BLaER1 treated with 17β-estradiol and CSF1 and Interleukin-3, amounts not matched to agents 10 nM and 100 nM (cell line): ENCODE measurements at regions not wholly inside any gene's neighbourhood (a gene's known extent, or its start where the extent isn't known, plus 50 kb on each side); places are given as distances from the start of the nearest gene placed in this dataset.
A peak's percentile ranks its signal among the peaks of the same experiment; 100 is the strongest.
"Not testable (repeated sequence)": the region's sequence is repeated elsewhere in the genome, so short reads cannot be mapped to it uniquely, and the experiment has no call there.

Experiments used
- H3K27ac ChIP-seq, 11 experiments: shearing (Covaris generic); formaldehyde crosslinking; 2 replicates each; pipeline ENCODE4 v1.8.1; 2022
- H3K27me3 ChIP-seq, 11 experiments: shearing (Covaris generic); formaldehyde crosslinking; 2 replicates each; pipeline ENCODE4 v1.8.1; 2022
- H3K36me3 ChIP-seq, 11 experiments: shearing (Covaris generic); formaldehyde crosslinking; 2 replicates each; pipeline ENCODE4 v1.8.1; 2022
- H3K4me1 ChIP-seq, 10 experiments: shearing (Covaris generic); formaldehyde crosslinking; 2 replicates each; pipeline ENCODE4 v1.8.1; 2022
- H3K4me2 ChIP-seq, 11 experiments: shearing (Covaris generic); formaldehyde crosslinking; 2 replicates each; pipeline ENCODE4 v1.8.1; 2022
- H3K4me3 ChIP-seq, 10 experiments: shearing (Covaris generic); formaldehyde crosslinking; 2 replicates each; pipeline ENCODE4 v1.8.1; 2022
- H3K9ac ChIP-seq, 11 experiments: shearing (Covaris generic); formaldehyde crosslinking; 2 replicates each; pipeline ENCODE4 v1.8.1; 2022
- H3K9me3 ChIP-seq, 11 experiments: shearing (Covaris generic); formaldehyde crosslinking; replicated peaks in 1 of 11; 2 replicates each; pipeline ENCODE4 v1.8.1; 2022
- H4K20me1 ChIP-seq, 11 experiments: shearing (Covaris generic); formaldehyde crosslinking; 2 replicates each; pipeline ENCODE4 v1.8.1; 2022
- Cebpa-rat ChIP-seq, 11 experiments: shearing (Covaris generic); IDR thresholded peaks; 2 replicates each; pipeline ENCODE4 v1.8.1; 2022

GRCh38 chr13:94864474-94864873, 152.1 kb upstream of the SOX21 start:
- Histone ChIP-seq H3K4me2 (no peak overlapping the region), H4K20me1 (no peaks in the 10 kb centered on the region), H3K9me3 (no peaks in the 10 kb centered on the region), H3K9ac (no peak overlapping the region), H3K36me3 (no peaks in the 10 kb centered on the region), H3K4me1 (peaks cover 9 to 29% (median 19%) of the 10 kb centered on the region in 10 experiments; a peak in 19 of 20 replicates), H3K27me3 (no peaks in the 10 kb centered on the region), H3K4me3 (no peak overlapping the region), H3K27ac (no peak overlapping the region)
- TF ChIP-seq Cebpa-rat (IDR thresholded peaks at IDR 0.05), result no peak

- H3K36me3 ChIP-seq, result no peaks in the 10 kb centered on the region
- peaks cover 9 to 33% (median 19%) of the 10 kb centered on the region in 10 experiments; a peak in 19 of 20 replicates for H3K4me1 ChIP-seq
- H3K9me3 ChIP-seq, result no peaks in the 10 kb centered on the region
- no peak for TF ChIP-seq Cebpa-rat (IDR thresholded peaks at IDR 0.05)
- no peaks in the 10 kb centered on the region for H4K20me1 ChIP-seq
- H3K4me3 ChIP-seq, result peak overlapping the region in 3 of 10 experiments; percentile 31 to 40 (median 31); a peak in 5 of 20 replicates
- H3K27me3 ChIP-seq, result no peaks in the 10 kb centered on the region
- H3K9ac ChIP-seq, result peak overlapping the region in 9 of 11 experiments; percentile 2 to 54 (median 31); a peak in 9 of 22 replicates
- peak overlapping the region; percentile 35 to 82 (median 68) for H3K4me2 ChIP-seq
- peak overlapping the region in 10 of 11 experiments; percentile 8 to 63 (median 50); a peak in 18 of 22 replicates for H3K27ac ChIP-seq
Observed at GRCh38 chr13:94860981-94861407, 148.6 kb upstream of the SOX21 start.

- Histone ChIP-seq H3K4me1 (peaks cover 9 to 33% (median 19%) of the 10 kb centered on the region in 10 experiments; a peak in 19 of 20 replicates), H3K4me3 (no peak overlapping the region), H3K27ac (no peak overlapping the region), H3K4me2 (peak overlapping the region in 5 of 11 experiments; percentile 66 to 82 (median 74); a peak in 7 of 22 replicates), H4K20me1 (no peaks in the 10 kb centered on the region), H3K36me3 (no peaks in the 10 kb centered on the region), H3K9me3 (no peaks in the 10 kb centered on the region), H3K27me3 (no peaks in the 10 kb centered on the region), H3K9ac (no peak overlapping the region)
- TF ChIP-seq Cebpa-rat (IDR thresholded peaks at IDR 0.05), result no peak
Observed at GRCh38 chr13:94859811-94860210, 147.5 kb upstream of the SOX21 start.

GRCh38 chr13:94859278-94859691, 146.9 kb upstream of the SOX21 start:
- no peak overlapping the region for H3K27ac ChIP-seq
- H3K9ac ChIP-seq, result no peak overlapping the region
- no peaks in the 10 kb centered on the region for H3K9me3 ChIP-seq
- peaks cover 9 to 33% (median 19%) of the 10 kb centered on the region in 10 experiments; a peak in 19 of 20 replicates for H3K4me1 ChIP-seq
- H4K20me1 ChIP-seq, result no peaks in the 10 kb centered on the region
- no peaks in the 10 kb centered on the region for H3K36me3 ChIP-seq
- H3K4me3 ChIP-seq, result no peak overlapping the region
- peak overlapping the region in 2 of 11 experiments; percentile 3 to 74; a peak in 4 of 22 replicates for H3K4me2 ChIP-seq
- H3K27me3 ChIP-seq, result no peaks in the 10 kb centered on the region
- TF ChIP-seq Cebpa-rat (IDR thresholded peaks at IDR 0.05), result no peak

- Histone ChIP-seq H3K27ac (no peak overlapping the region), H3K4me3 (no peak overlapping the region), H3K36me3 (no peaks in the 10 kb centered on the region), H3K9ac (no peak overlapping the region), H3K27me3 (no peaks in the 10 kb centered on the region), H3K4me2 (no peak overlapping the region), H3K4me1 (peaks cover 9 to 33% (median 19%) of the 10 kb centered on the region in 10 experiments; a peak in 19 of 20 replicates), H4K20me1 (no peaks in the 10 kb centered on the region), H3K9me3 (no peaks in the 10 kb centered on the region)
- TF ChIP-seq Cebpa-rat (IDR thresholded peaks at IDR 0.05), result no peak
Observed at GRCh38 chr13:94858856-94859255, 146.5 kb upstream of the SOX21 start.

GRCh38 chr13:94854688-94855087, 142.3 kb upstream of the SOX21 start:
- Histone ChIP-seq H4K20me1 (no peaks in the 10 kb centered on the region), H3K27me3 (no peaks in the 10 kb centered on the region), H3K9ac (no peak overlapping the region), H3K4me1 (peaks cover 0 to 6% (median 0%) of the 10 kb centered on the region in 10 experiments; a peak in 3 of 20 replicates), H3K9me3 (peaks cover 0 to 9% (median 0%) of the 10 kb centered on the region in 11 experiments; a peak in 2 of 22 replicates), H3K4me3 (no peak overlapping the region), H3K36me3 (no peaks in the 10 kb centered on the region), H3K27ac (no peak overlapping the region), H3K4me2 (no peak overlapping the region)
- TF ChIP-seq Cebpa-rat (IDR thresholded peaks at IDR 0.05), result no peak

- no peak for TF ChIP-seq Cebpa-rat (IDR thresholded peaks at IDR 0.05)
- no peaks in the 10 kb centered on the region for H3K4me1 ChIP-seq
Observed at GRCh38 chr13:94851576-94851975, 139.2 kb upstream of the SOX21 start.

GRCh38 chr13:94849254-94849653, 136.9 kb upstream of the SOX21 start:
- Histone ChIP-seq H3K27ac (no peak overlapping the region), H3K27me3 (no peaks in the 10 kb centered on the region), H3K4me1 (no peaks in the 10 kb centered on the region), H3K9ac (no peak overlapping the region), H3K9me3 (peaks cover 0 to 9% (median 0%) of the 10 kb centered on the region in 11 experiments; a peak in 2 of 22 replicates), H3K4me3 (no peak overlapping the region), H3K4me2 (no peak overlapping the region), H3K36me3 (no peaks in the 10 kb centered on the region), H4K20me1 (no peaks in the 10 kb centered on the region)
- TF ChIP-seq Cebpa-rat (IDR thresholded peaks at IDR 0.05), result no peak

More at GRCh38 chr13:94851576-94851975, 139.2 kb upstream of the SOX21 start:
- Histone ChIP-seq H3K4me2 (no peak overlapping the region), H3K9ac (no peak overlapping the region), H4K20me1 (no peaks in the 10 kb centered on the region), H3K27ac (no peak overlapping the region), H3K27me3 (no peaks in the 10 kb centered on the region), H3K4me3 (no peak overlapping the region), H3K9me3 (peaks cover 0 to 9% (median 0%) of the 10 kb centered on the region in 11 experiments; a peak in 2 of 22 replicates), H3K36me3 (no peaks in the 10 kb centered on the region)

- Histone ChIP-seq H3K4me3 (no peak overlapping the region), H3K36me3 (no peaks in the 10 kb centered on the region), H3K27ac (no peak overlapping the region), H3K4me2 (no peak overlapping the region), H3K9ac (no peak overlapping the region), H4K20me1 (no peaks in the 10 kb centered on the region), H3K9me3 (no peaks in the 10 kb centered on the region), H3K27me3 (no peaks in the 10 kb centered on the region), H3K4me1 (no peaks in the 10 kb centered on the region)
- TF ChIP-seq Cebpa-rat (IDR thresholded peaks at IDR 0.05), result no peak
Observed at GRCh38 chr13:94842901-94843300, 130.6 kb upstream of the SOX21 start.

GRCh38 chr13:94837056-94837455, 124.7 kb upstream of the SOX21 start:
- H4K20me1 ChIP-seq, H3K4me3 ChIP-seq, H3K27ac ChIP-seq, H3K27me3 ChIP-seq, H3K36me3 ChIP-seq, H3K9me3 ChIP-seq, H3K4me1 ChIP-seq, H3K9ac ChIP-seq, H3K4me2 ChIP-seq: not testable (repeated sequence)
